ENCODE measurements at regions not wholly inside any gene's neighbourhood (a gene's known extent, or its start where the extent isn't known, plus 50 kb on each side); places are given as distances from the start of the nearest gene placed in this dataset.

DNA sequence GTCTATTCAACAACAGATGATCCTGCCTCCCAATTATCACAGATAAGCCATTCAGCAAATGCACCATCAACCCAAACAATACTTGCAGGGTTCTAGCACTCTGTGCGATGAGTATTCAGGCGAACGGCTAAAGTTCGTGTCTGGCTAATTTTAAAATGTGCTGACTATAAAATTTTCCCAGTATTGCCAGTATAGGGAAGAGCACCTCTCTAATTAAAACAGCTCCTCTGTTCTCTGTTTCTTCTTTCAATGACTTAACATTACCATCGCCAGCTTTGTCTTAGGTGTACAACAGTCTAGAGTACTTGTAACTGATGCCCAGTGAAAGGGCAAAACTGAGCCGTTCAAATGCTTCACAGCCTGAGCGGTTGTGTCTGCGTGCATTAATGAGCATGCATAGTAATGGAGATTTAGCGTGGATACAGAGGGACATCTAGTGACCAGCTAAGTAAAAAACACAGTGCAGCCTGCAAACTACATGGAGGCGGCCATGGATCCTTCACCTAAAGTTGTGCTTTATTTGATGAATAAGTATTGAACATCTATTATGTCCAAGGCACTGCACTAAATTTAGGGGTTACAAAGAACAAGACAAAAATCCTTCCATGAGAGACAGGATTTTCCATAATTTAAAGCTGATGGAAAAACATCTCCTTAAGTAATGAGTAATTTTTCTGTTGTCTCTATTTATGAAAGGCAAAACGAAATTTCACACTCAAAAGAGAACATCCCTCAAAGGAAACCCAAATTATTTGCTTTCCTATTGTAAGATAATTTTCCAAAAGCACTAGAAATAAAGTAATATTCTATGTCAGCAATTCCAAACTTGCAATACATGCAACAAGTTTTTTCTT is 120.0 kb downstream of the SETD4 start:
- TF ChIP-seq, protein P1, sequence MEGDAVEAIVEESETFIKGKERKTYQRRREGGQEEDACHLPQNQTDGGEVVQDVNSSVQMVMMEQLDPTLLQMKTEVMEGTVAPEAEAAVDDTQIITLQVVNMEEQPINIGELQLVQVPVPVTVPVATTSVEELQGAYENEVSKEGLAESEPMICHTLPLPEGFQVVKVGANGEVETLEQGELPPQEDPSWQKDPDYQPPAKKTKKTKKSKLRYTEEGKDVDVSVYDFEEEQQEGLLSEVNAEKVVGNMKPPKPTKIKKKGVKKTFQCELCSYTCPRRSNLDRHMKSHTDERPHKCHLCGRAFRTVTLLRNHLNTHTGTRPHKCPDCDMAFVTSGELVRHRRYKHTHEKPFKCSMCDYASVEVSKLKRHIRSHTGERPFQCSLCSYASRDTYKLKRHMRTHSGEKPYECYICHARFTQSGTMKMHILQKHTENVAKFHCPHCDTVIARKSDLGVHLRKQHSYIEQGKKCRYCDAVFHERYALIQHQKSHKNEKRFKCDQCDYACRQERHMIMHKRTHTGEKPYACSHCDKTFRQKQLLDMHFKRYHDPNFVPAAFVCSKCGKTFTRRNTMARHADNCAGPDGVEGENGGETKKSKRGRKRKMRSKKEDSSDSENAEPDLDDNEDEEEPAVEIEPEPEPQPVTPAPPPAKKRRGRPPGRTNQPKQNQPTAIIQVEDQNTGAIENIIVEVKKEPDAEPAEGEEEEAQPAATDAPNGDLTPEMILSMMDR (IDR thresholded peaks at IDR 0.05): no peak
- TF ChIP-seq POLR2A (IDR thresholded peaks at IDR 0.05): no peak
